ENCODE measurements at regions not wholly inside any gene's neighbourhood (a gene's known extent, or its start where the extent isn't known, plus 50 kb on each side); places are given as distances from the start of the nearest gene placed in this dataset.

DNA sequence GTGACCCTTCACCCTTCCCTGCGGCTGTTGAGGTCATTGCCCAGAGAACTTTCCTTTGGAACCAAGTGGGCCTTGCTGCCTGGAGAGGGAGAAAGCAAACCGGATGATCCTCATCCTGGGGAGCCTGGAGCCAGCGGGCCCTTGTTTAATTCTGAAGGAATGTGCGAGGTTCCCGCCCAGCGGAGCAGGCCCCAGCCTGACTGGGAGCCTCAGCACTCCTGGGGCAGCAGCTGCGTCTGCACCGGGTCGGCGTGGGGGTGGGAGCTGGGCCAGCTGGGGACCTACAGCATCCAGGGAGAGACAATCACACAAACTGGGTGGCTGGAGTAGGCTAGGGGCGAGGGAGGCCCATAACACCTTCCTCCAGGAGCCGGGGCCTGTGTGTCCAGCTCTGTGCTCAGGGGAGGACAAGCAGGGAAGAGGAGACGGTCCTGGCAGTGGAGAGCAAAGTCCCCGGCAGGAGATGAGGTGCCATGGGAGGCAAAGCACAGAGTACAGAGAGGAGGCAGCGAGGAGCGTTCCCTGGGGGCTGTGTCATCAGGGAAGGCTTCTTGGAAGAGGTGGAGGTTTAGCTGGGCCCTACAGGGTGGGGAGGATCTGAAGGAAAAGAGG lies 61.9 kb upstream of the HAAO start:
- TF ChIP-seq CTCF (IDR thresholded peaks at IDR 0.05; ENCODE audit: low read depth, low read length) (no peak), MAX (IDR thresholded peaks at IDR 0.05; ENCODE audit: low read depth, low read length) (no peak)
